ENCODE measurements at regions not wholly inside any gene's neighbourhood (a gene's known extent, or its start where the extent isn't known, plus 50 kb on each side); places are given as distances from the start of the nearest gene placed in this dataset.

- WGBS, 5 donors = 55 to 85% (median 75%) methylated on average over 2 of the region's 2 CpGs
- TF ChIP-seq POLR2A (IDR thresholded peaks at IDR 0.05) (no peak), CTCF (IDR thresholded peaks at IDR 0.05 in 8 of 11, conservative IDR thresholded peaks at IDR 0.05 in 3 of 11) (no peak), POLR2AphosphoS5 (IDR thresholded peaks at IDR 0.05) (no peak)
- Histone ChIP-seq H3K27me3 (replicated peaks in 1 of 7) (peaks cover 0 to 5% (median 0%) of the 10 kb centered on the region in 7 donors), H3K4me1 (peaks cover 0 to 15% (median 0%) of the 10 kb centered on the region in 6 donors), H3K36me3 (no peaks in the 10 kb centered on the region), H3K27ac (no peak overlapping the region), H3K4me3 (no peak overlapping the region), H3K9me3 (peaks cover 0 to 4% (median 0%) of the 10 kb centered on the region in 8 donors)
- no peak for DNase-seq
- intact Hi-C loops (cut with DNase I; ENCODE audit: low total_unique reads) = no loop called here
Observed at GRCh38 chrX:38881066-38881465, 79.8 kb downstream of the MID1IP1 start.

- WGBS, 5 donors = 60 to 82% (median 67%) methylated on average over 4 of the region's 4 CpGs
- H3K36me3 ChIP-seq = no peaks in the 10 kb centered on the region
- no peak for DNase-seq
- H3K4me1 ChIP-seq = peaks cover 0 to 15% (median 0%) of the 10 kb centered on the region in 6 donors
- intact Hi-C loops (cut with DNase I; ENCODE audit: low total_unique reads) = no loop called here
- TF ChIP-seq POLR2AphosphoS5 (IDR thresholded peaks at IDR 0.05) (no peak), POLR2A (IDR thresholded peaks at IDR 0.05) (no peak), CTCF (IDR thresholded peaks at IDR 0.05 in 8 of 11, conservative IDR thresholded peaks at IDR 0.05 in 3 of 11) (no peak)
- no peak overlapping the region for H3K27ac ChIP-seq
- H3K27me3 ChIP-seq (replicated peaks in 1 of 7) = peaks cover 0 to 5% (median 0%) of the 10 kb centered on the region in 7 donors
- no peak overlapping the region for H3K4me3 ChIP-seq
- peaks cover 0 to 4% (median 0%) of the 10 kb centered on the region in 8 donors for H3K9me3 ChIP-seq
Observed at GRCh38 chrX:38881727-38882126, 80.5 kb downstream of the MID1IP1 start.

- H3K27ac ChIP-seq = no peak overlapping the region
- no peak overlapping the region for H3K4me3 ChIP-seq
- peaks cover 0 to 15% (median 0%) of the 10 kb centered on the region in 6 donors for H3K4me1 ChIP-seq
- DNase-seq = no peak
- 57 to 81% (median 61%) methylated on average over 4 of the region's 4 CpGs for WGBS, 5 donors
- no peak for TF ChIP-seq CTCF (IDR thresholded peaks at IDR 0.05 in 8 of 11, conservative IDR thresholded peaks at IDR 0.05 in 3 of 11)
- TF ChIP-seq POLR2AphosphoS5 (IDR thresholded peaks at IDR 0.05) = no peak
- TF ChIP-seq POLR2A (IDR thresholded peaks at IDR 0.05) = no peak
- intact Hi-C loops (cut with DNase I; ENCODE audit: low total_unique reads) = no loop called here
- peaks cover 0 to 4% (median 0%) of the 10 kb centered on the region in 8 donors for H3K9me3 ChIP-seq
- peaks cover 0 to 5% (median 0%) of the 10 kb centered on the region in 7 donors for H3K27me3 ChIP-seq (replicated peaks in 1 of 7)
- no peaks in the 10 kb centered on the region for H3K36me3 ChIP-seq
Observed at GRCh38 chrX:38882894-38883626, 81.8 kb downstream of the MID1IP1 start.

GRCh38 chrX:38886112-38886511 is 84.9 kb downstream of the MID1IP1 start:
- no peak for DNase-seq
- WGBS, 5 donors = 89 to 100% (median 94%) methylated on average over 1 of the region's 1 CpG
- no peaks in the 10 kb centered on the region for H3K36me3 ChIP-seq
- H3K27ac ChIP-seq = no peak overlapping the region
- no peak for TF ChIP-seq POLR2AphosphoS5 (IDR thresholded peaks at IDR 0.05)
- no peak for TF ChIP-seq POLR2A (IDR thresholded peaks at IDR 0.05)
- TF ChIP-seq CTCF (IDR thresholded peaks at IDR 0.05 in 8 of 11, conservative IDR thresholded peaks at IDR 0.05 in 3 of 11) = no peak
- H3K9me3 ChIP-seq = peaks cover 0 to 4% (median 0%) of the 10 kb centered on the region in 8 donors
- no peak overlapping the region for H3K4me3 ChIP-seq
- no peaks in the 10 kb centered on the region for H3K4me1 ChIP-seq
- no peaks in the 10 kb centered on the region for H3K27me3 ChIP-seq (replicated peaks in 1 of 7)
- intact Hi-C loops (cut with DNase I; ENCODE audit: low total_unique reads) = no loop called here

Data from spleen (tissue), 11 donors.